K562 (cell line): ENCODE measurements at regions not wholly inside any gene's neighbourhood (a gene's known extent, or its start where the extent isn't known, plus 50 kb on each side); places are given as distances from the start of the nearest gene placed in this dataset.

ENCODE experiments used
- ATAC-seq: fragments of 200-7000 bp; cut with Tn5 transposase; 3 replicates; pipeline ENCODE4 v1.9.1; 2020; ENCODE audit warnings: moderate library complexity
- BruUV-seq: library from RNA; stranded (reverse); fragments of 400-500 nt; replicated peaks from 2 replicates; lab custom pipeline; 2021; lab: Mats Ljungman, UMichigan
- CTCF ChIA-PET: fragments of 300-600 bp; formaldehyde crosslinking; extraction: SDS; loops from one replicate; lab custom pipeline; 2021; ENCODE audit warnings: low intra/inter-chr PET ratio; lab: Yijun Ruan, JAX
- POLR2A ChIA-PET: fragments of 300-600, 350-650 bp; sonication (Branson Sonifier 250); formaldehyde crosslinking; extraction: SDS; loops from one replicate; lab custom pipeline; 2021; ENCODE audit warnings: antibody characterized with exemption, inconsistent platforms; lab: Yijun Ruan, JAX
- DNase-seq, 4 experiments: peaks; one replicate each; pipeline versions ENCODE4 v3.0.0 to v3.0.0-alpha.2; 2011 to 2018; ENCODE audit warnings: low spot score in 3 of 4, mixed read lengths in 3 of 4; ENCODE audit errors: extremely low read depth in 1 of 4
- FAIRE-seq: peaks from 2 replicates; lab custom pipeline; 2011; peaks lifted over from hg19 to GRCh38; lab: Jason Lieb, UNC
- H2AFZ ChIP-seq: 2 replicates; pipeline ENCODE4 v1.6.0; 2011; ENCODE audit warnings: low read depth, low read length, control low read depth, inconsistent platforms
- H3K27ac ChIP-seq: fragments of 200-600 bp; 3 replicates; pipeline ENCODE4 v1.8.0; 2011; ENCODE audit warnings: low read depth, mild to moderate bottlenecking, control low read depth, inconsistent platforms, low read length, moderate library complexity, mixed read lengths; ENCODE audit errors: extremely low read depth
- H3K27me3 ChIP-seq, 2 experiments: fragments of 300-600 bp in 1 of 2; 2 replicates in 1 of 2; 3 replicates in 1 of 2; pipeline versions ENCODE4 v1.6.0 to v1.8.0; 2011; ENCODE audit warnings: inconsistent platforms in 2 of 2, low read length in 2 of 2, mild to moderate bottlenecking in 1 of 2, mixed read lengths in 1 of 2, moderate library complexity in 1 of 2; ENCODE audit not compliant: control insufficient read depth in 2 of 2, insufficient read depth in 2 of 2
- H3K36me3 ChIP-seq: fragments of 300-600 bp; 3 replicates; pipeline ENCODE4 v1.8.0; 2011; ENCODE audit warnings: mild to moderate bottlenecking, low read length, inconsistent platforms; ENCODE audit not compliant: control insufficient read depth, insufficient read depth
- H3K4me1 ChIP-seq, 2 experiments: fragments of 200-600 bp in 1 of 2; replicated peaks in 1 of 2; 2 replicates in 1 of 2; 3 replicates in 1 of 2; pipeline versions ENCODE4 v1.5.1 to v1.8.0; 2011; ENCODE audit warnings: inconsistent platforms in 2 of 2, low read length in 2 of 2, mild to moderate bottlenecking in 1 of 2, mixed read lengths in 1 of 2, moderate library complexity in 1 of 2; ENCODE audit not compliant: control insufficient read depth in 2 of 2, insufficient read depth in 2 of 2
- H3K4me2 ChIP-seq: 2 replicates; pipeline ENCODE4 v1.6.1; 2011; ENCODE audit warnings: low read length, control low read depth, inconsistent platforms, mixed read lengths; ENCODE audit not compliant: insufficient read depth
- H3K4me3 ChIP-seq: fragments of 200-600 bp; sonication (generic), shearing (Covaris generic); 2 replicates; pipeline ENCODE4 v1.5.1; 2016; ENCODE audit warnings: control low read depth, inconsistent platforms
- H3K79me2 ChIP-seq: fragments of 200-600 bp; 3 replicates; pipeline ENCODE4 v1.8.0; 2011; ENCODE audit warnings: low read length, inconsistent platforms; ENCODE audit not compliant: control insufficient read depth, insufficient read depth
- H3K9ac ChIP-seq, 2 experiments: 2 replicates each; pipeline versions ENCODE4 v1.6.0 to v1.6.1; 2011; ENCODE audit warnings: low read depth in 2 of 2, low read length in 2 of 2, control low read depth in 1 of 2, inconsistent platforms in 1 of 2, mild to moderate bottlenecking in 1 of 2, mixed read lengths in 1 of 2; ENCODE audit not compliant: insufficient read depth in 1 of 2
- H3K9me1 ChIP-seq: one replicate; pipeline ENCODE4 v1.6.0; 2011; ENCODE audit warnings: inconsistent platforms, mild to moderate bottlenecking, low read length, moderate library complexity; ENCODE audit not compliant: control insufficient read depth, insufficient read depth
- H3K9me3 ChIP-seq: replicated peaks from 2 replicates; pipeline ENCODE4 v1.5.1; 2011; ENCODE audit warnings: low read depth, low read length, inconsistent platforms; ENCODE audit not compliant: control insufficient read depth, insufficient read depth
- H4K20me1 ChIP-seq: replicated peaks from 2 replicates; pipeline ENCODE4 v1.6.1; 2011; ENCODE audit warnings: low read length, inconsistent platforms, mixed read lengths; ENCODE audit not compliant: control insufficient read depth, insufficient read depth
- FOXA3 ChIP-seq, 2 experiments: fragments of 450-650 bp in 1 of 2; sonication (generic) in 1 of 2; formaldehyde crosslinking; IDR thresholded peaks in 1 of 2; conservative IDR thresholded peaks in 1 of 2; 2 replicates each; pipeline versions ENCODE4 v1.4.0 to v1.8.0; 2020 to 2022; ENCODE audit warnings: mild to moderate bottlenecking in 2 of 2, missing genetic modification reagents in 1 of 2
- FUS ChIP-seq: fragments of 200-400 bp; formaldehyde crosslinking; optimal IDR thresholded peaks from 2 replicates; pipeline ENCODE3; 2017; ENCODE audit warnings: low read depth, low read length
- HEY1 ChIP-seq: fragments of 250-450 bp; sonication (Bioruptor Pico); IDR thresholded peaks from 2 replicates; pipeline ENCODE4 v1.5.0; 2020; ENCODE audit warnings: mild to moderate bottlenecking, moderate library complexity, borderline replicate concordance
- NFIX ChIP-seq: fragments of 250-450 bp; sonication (Bioruptor Pico); IDR thresholded peaks from 2 replicates; pipeline ENCODE4 v1.4.0; 2020; ENCODE audit warnings: low read depth, mild to moderate bottlenecking, moderate library complexity
- NUFIP1 ChIP-seq: fragments of 450-650 bp; IDR thresholded peaks from 2 replicates; pipeline ENCODE4 v1.6.1; 2018; ENCODE audit not compliant: partially characterized antibody
- PURB ChIP-seq: sonication (generic); formaldehyde crosslinking; IDR thresholded peaks from 2 replicates; pipeline ENCODE4 v1.9.0; 2021; ENCODE audit warnings: low read depth, mild to moderate bottlenecking, missing genetic modification reagents
- SRSF9 ChIP-seq: fragments of 200-400 bp; formaldehyde crosslinking; IDR thresholded peaks from 2 replicates; pipeline ENCODE4 v1.6.1; 2017; ENCODE audit warnings: low read depth, low read length, borderline replicate concordance
- XRCC3 ChIP-seq: fragments of 450-650 bp; IDR thresholded peaks from 2 replicates; pipeline ENCODE4 v1.6.1; 2017; ENCODE audit warnings: mild to moderate bottlenecking, moderate library complexity
- ZNF165 ChIP-seq: fragments of 250-450 bp; sonication (Bioruptor Pico); IDR thresholded peaks from 2 replicates; pipeline ENCODE4 v1.4.0; 2020; ENCODE audit warnings: borderline replicate concordance
- WGBS: fragments of 100-300 bp; shearing (Covaris generic); methylation state at CpG from one replicate; pipeline ENCODE4 v1.1.6; 2016; ENCODE audit warnings: low coverage, mixed read lengths; ENCODE audit not compliant: insufficient coverage; ENCODE audit errors: missing lambda C conversion rate; 5-methylcytosine and 5-hydroxymethylcytosine counted together
- in situ Hi-C: fragments of 300-500 bp; cut with MboI; formaldehyde crosslinking; loops from 4 replicates; pipeline ENCODE4 v1.15.0; 2018; ENCODE audit warnings: inconsistent platforms, mixed read lengths
- intact Hi-C: fragments of 100-400 bp; cut with micrococcal nuclease; formaldehyde crosslinking; loops from 2 replicates; pipeline ENCODE4 v1.14.2; 2022
- TF ChIP-seq, protein P1 (sequence below): sonication (generic); formaldehyde crosslinking; IDR thresholded peaks from 2 replicates; pipeline ENCODE4 v1.8.0; 2022; ENCODE audit warnings: mild to moderate bottlenecking, missing genetic modification reagents
- TF ChIP-seq, protein P2 (sequence below): sonication (generic); formaldehyde crosslinking; IDR thresholded peaks from 2 replicates; pipeline ENCODE4 v1.8.0; 2022; ENCODE audit warnings: mild to moderate bottlenecking, missing genetic modification reagents, borderline replicate concordance

DNA sequence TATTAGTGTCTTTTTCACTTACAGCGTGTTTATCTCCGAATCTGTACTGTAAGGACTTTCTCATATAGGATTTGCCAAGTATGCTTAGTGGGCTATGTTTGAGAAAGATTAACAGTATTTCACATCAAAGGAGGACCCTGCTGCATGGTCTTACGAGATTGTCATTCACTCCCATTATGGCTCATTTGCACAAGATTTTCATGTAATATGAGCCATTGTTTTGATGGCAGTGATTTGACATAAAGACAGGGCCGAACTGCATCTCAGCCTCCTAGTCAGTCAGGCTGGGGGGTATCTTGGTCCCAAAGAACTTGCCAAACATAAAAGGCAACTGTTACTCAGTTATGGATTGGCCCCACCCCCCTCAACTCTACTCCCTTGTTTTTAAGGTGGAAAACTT, 205.9 kb downstream of the ZIC1 start:
- H4K20me1 ChIP-seq: no peaks in the 10 kb centered on the region
- H3K36me3 ChIP-seq: no peaks in the 10 kb centered on the region
- no peaks in the 10 kb centered on the region for H3K9me3 ChIP-seq
- no TSS peak for BruUV-seq
- DNase-seq (no peak), FAIRE-seq (no peak), ATAC-seq (no peak)
- no peaks in the 10 kb centered on the region for H3K9me1 ChIP-seq
- intact Hi-C loops (no loop called here), in situ Hi-C loops (no loop called here)
- H3K79me2 ChIP-seq: no peaks in the 10 kb centered on the region
- no peak for TF ChIP-seq SRSF9
- no peak for TF ChIP-seq ZNF165 (CRISPR knock-in tag)
- TF ChIP-seq, protein P1, sequence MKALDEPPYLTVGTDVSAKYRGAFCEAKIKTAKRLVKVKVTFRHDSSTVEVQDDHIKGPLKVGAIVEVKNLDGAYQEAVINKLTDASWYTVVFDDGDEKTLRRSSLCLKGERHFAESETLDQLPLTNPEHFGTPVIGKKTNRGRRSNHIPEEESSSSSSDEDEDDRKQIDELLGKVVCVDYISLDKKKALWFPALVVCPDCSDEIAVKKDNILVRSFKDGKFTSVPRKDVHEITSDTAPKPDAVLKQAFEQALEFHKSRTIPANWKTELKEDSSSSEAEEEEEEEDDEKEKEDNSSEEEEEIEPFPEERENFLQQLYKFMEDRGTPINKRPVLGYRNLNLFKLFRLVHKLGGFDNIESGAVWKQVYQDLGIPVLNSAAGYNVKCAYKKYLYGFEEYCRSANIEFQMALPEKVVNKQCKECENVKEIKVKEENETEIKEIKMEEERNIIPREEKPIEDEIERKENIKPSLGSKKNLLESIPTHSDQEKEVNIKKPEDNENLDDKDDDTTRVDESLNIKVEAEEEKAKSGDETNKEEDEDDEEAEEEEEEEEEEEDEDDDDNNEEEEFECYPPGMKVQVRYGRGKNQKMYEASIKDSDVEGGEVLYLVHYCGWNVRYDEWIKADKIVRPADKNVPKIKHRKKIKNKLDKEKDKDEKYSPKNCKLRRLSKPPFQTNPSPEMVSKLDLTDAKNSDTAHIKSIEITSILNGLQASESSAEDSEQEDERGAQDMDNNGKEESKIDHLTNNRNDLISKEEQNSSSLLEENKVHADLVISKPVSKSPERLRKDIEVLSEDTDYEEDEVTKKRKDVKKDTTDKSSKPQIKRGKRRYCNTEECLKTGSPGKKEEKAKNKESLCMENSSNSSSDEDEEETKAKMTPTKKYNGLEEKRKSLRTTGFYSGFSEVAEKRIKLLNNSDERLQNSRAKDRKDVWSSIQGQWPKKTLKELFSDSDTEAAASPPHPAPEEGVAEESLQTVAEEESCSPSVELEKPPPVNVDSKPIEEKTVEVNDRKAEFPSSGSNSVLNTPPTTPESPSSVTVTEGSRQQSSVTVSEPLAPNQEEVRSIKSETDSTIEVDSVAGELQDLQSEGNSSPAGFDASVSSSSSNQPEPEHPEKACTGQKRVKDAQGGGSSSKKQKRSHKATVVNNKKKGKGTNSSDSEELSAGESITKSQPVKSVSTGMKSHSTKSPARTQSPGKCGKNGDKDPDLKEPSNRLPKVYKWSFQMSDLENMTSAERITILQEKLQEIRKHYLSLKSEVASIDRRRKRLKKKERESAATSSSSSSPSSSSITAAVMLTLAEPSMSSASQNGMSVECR (CRISPR knock-in tag): no peak
- TF ChIP-seq NFIX (CRISPR knock-in tag): no peak
- TF ChIP-seq FUS: no peak
- no peak for TF ChIP-seq PURB
- TF ChIP-seq, protein P2, sequence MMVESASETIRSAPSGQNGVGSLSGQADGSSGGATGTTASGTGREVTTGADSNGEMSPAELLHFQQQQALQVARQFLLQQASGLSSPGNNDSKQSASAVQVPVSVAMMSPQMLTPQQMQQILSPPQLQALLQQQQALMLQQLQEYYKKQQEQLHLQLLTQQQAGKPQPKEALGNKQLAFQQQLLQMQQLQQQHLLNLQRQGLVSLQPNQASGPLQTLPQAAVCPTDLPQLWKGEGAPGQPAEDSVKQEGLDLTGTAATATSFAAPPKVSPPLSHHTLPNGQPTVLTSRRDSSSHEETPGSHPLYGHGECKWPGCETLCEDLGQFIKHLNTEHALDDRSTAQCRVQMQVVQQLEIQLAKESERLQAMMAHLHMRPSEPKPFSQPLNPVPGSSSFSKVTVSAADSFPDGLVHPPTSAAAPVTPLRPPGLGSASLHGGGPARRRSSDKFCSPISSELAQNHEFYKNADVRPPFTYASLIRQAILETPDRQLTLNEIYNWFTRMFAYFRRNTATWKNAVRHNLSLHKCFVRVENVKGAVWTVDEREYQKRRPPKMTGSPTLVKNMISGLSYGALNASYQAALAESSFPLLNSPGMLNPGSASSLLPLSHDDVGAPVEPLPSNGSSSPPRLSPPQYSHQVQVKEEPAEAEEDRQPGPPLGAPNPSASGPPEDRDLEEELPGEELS (CRISPR knock-in tag): no peak
- no peak for TF ChIP-seq FOXA3 (CRISPR knock-in tag; conservative IDR thresholded peaks at IDR 0.05 in 1 of 2, IDR thresholded peaks at IDR 0.05 in 1 of 2)
- no peak for TF ChIP-seq NUFIP1
- no peak for TF ChIP-seq XRCC3
- no peak for TF ChIP-seq HEY1
- ChIA-PET POLR2A (no interaction called here), CTCF (no interaction called here)
- H3K9ac ChIP-seq: no peak overlapping the region
- WGBS: 0% methylated on average over 4 of the region's 4 CpGs
- H3K27me3 ChIP-seq: no peaks in the 10 kb centered on the region
- H3K4me2 ChIP-seq: no peak overlapping the region
- H3K4me1 ChIP-seq: no peaks in the 10 kb centered on the region
- no peak overlapping the region for H2AFZ ChIP-seq
- no peak overlapping the region for H3K4me3 ChIP-seq
- no peak overlapping the region for H3K27ac ChIP-seq
